HPDE6-E6E7 (cell line): ENCODE measurements at regions not wholly inside any gene's neighbourhood (a gene's known extent, or its start where the extent isn't known, plus 50 kb on each side); places are given as distances from the start of the nearest gene placed in this dataset.

Source experiments
- DNase-seq: peaks from one replicate; pipeline ENCODE4 v3.0.0; 2011; ENCODE audit warnings: missing footprints; ENCODE audit errors: extremely low spot score

DNA sequence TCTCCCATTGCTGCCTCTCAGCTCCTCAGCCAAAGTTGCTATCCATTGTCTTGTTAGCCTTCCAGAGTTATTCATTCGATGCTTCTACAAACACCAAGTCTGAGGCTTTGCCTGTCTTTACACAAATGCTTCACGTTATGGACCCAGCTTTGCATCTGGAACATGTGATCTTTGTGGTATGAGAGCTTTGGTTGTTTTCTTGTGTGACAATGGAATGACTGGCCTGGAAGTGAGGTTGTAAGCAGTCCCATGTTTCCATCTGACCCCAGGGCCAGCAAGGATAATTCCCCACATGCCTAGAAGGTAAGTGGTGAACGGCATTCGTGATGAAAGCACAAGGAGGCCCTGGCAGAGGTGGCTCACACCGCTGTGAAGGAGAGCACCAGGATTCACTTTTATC, 866.7 kb upstream of the TMEM132C start:
- DNase-seq, result no peak

DNA sequence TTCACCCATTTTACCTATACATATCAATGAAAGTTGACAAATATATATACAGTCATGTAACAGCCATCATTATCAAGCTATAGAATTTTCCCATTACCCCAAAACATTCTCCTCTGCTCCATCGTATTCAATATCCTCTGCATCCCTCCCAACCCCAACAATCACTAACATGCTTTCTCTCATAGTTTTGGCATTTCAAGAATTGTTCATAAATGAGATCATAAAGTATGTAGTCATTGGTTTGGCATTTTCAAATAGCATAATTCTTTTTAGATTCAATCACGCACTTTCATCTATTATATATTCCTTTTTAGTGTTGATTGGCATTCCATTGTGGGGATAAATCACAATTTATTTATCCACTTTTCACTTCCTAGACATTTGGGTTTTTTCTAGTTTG, 866.0 kb upstream of the TMEM132C start:
- no peak for DNase-seq

GRCh38 chr12:127401536-127401935, 865.4 kb upstream of the TMEM132C start:
- no peak for DNase-seq

DNA sequence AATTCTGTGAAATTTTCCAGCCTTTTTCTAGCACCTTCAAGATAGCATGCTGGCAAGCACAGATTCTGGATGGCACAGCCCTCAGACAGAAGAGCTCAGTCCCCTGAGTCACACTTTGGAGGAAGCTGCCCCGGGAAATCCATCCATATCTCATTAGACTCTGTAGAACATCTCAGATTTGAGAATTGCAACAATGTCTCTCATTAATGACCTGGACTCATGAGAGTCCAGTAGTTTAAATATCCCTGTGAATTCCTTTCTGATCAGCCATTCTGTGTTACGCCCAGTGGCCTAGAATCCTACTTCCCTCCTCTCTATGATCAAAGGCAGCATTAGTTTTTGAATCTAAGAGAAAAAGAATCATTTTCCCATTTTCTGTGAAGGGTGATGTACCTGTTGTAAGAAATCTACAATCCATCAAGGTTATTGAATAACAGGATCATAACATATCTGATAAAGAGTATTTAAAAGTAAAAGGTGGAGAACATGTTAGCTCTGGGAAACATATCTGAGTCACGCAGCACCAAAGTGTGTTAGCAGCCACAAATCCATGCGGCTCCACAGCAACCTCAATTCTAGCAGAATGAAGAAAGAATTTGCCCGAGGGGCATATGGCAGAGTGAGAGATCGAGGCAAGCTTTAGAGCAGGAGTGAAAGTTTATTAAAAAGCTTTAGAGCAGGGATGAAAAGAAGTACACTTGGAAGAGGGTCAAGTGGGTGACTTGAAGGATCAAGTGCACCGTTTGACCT, 855.6 kb upstream of the TMEM132C start:
- no peak for DNase-seq

DNA sequence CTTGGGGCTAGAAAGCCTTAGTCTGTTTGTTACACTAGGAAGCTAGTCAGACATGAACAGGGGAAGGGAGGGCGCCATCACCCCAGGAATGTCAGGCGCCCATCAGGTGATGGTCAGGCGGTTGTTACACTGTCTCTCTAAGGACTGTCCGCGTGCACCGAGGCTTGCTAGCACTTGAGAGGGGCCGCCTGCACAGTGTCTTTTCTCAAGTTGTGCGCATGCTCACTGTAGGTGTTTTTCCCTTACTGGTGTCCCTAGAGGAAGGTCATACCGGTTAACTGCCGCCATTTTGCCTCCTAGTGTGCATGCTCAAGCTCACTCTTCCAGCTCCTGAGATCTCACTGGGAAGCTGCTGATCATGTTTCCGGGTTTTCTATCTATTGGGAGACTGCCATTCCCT, 855.0 kb upstream of the TMEM132C start:
- DNase-seq, result no peak

DNA sequence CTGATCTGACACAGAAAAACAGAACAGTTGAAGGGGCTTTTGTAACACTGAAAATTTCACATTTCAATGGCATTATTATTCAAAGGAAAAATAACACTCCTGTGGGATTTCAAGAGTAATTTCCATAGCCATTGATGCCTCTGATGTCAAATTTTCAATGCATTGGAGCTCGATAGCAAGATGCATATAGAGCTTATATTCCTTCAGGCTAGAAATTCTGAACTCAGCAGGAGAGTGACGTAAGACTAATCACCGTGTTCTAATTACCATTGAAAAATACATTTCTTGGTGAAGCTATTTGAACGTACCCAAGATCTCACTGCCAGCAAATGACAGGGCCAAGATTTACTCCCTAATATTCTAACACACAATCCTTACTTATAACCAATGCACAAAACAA, 854.1 kb upstream of the TMEM132C start:
- DNase-seq, result no peak

GRCh38 chr12:127414186-127414585, 852.8 kb upstream of the TMEM132C start:
- no peak for DNase-seq

- no peak for DNase-seq
These were observed 852.3 kb upstream of the TMEM132C start for GRCh38 chr12:127414636-127415035.

GRCh38 chr12:127416796-127417195, 850.2 kb upstream of the TMEM132C start:
- DNase-seq, result peak; percentile 10

DNA sequence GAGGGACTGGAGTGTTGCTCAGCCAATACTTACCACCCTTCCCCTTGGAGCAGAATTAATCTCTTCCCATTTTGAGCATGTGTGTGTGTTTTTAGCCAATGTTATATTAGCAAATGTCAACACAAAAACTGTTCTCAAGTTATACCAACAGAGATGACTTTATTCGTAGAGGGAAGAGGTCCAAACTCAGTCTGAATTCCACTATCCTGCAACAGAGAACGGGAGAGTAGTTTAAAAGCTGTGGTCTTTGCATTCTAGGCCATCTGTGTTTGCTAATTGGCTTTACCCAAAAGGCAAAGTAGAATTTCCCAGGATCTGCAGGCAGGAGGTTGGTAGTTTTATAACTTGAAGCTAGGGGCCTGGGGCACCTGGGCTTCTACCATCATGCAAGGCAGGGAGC, 847.9 kb upstream of the TMEM132C start:
- DNase-seq, result no peak

DNA sequence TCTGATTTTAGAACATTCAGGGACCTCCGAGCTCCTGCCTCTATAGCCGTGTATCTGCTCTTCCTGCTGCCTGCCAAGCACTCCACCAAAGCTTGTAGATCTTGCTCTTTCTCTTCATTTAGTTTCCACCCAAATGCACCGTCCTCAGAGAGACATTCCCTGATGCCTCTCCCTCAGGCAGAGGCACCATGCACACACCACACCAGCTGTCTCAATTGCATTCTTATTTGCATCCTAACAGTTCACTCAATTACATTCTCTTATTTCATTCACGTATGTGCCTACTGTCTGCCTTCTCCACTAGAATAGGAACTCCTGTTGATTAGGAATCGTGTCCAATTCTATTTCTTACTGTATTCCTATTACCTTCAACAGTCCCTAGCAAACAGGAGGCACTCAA, 845.4 kb upstream of the TMEM132C start:
- no peak for DNase-seq

DNA sequence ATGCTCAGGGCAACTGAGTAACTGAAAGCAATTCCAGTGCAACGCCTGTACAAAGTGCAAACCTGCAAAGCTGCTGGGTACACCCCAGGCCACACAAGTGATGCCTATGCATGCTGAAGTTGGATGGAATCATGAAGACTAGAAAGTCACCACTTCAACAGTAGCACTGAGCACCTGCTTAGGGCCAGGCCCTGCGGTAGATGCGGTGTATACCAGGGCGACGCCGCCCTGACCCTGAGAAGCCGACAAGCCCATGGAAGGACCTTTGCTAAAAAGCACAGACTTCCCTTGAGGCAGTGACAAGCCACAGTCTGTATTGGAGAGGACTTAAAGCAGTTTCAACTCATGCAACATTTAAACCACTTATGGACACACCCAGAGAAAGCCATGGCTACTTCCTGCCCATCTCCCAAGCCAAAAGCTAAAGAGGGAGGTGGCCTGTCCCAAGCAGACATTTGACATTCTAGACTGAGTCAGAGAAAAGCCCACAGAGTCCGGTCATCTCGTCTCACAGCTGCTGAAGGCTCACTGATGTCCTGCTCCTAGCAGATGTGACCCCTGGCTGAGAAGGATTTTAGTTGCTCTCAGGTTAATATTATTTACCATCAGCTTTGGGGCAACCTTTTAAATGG, 843.9 kb upstream of the TMEM132C start:
- no peak for DNase-seq

- DNase-seq, result no peak
These were observed 841.5 kb upstream of the TMEM132C start for GRCh38 chr12:127425474-127425873.

DNA sequence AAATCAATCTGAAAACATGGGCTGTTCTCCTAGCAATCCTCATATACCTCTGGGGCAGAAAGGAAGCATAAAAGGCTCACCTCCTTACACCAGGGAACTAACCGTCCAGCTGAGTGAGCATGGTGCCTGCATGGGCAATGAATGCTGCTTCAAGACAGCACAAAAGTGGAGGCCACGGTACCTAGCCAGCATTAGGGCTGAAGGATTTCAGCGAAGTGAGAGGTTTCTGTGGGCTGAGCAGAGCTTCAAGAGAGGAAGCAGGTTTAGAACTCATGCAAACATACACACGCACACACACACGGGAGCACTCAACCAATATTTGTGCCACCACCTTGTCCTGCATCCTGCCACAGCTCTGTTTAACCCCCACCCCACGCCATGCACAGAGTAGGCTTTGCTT, 838.5 kb upstream of the TMEM132C start:
- DNase-seq, result no peak

DNA sequence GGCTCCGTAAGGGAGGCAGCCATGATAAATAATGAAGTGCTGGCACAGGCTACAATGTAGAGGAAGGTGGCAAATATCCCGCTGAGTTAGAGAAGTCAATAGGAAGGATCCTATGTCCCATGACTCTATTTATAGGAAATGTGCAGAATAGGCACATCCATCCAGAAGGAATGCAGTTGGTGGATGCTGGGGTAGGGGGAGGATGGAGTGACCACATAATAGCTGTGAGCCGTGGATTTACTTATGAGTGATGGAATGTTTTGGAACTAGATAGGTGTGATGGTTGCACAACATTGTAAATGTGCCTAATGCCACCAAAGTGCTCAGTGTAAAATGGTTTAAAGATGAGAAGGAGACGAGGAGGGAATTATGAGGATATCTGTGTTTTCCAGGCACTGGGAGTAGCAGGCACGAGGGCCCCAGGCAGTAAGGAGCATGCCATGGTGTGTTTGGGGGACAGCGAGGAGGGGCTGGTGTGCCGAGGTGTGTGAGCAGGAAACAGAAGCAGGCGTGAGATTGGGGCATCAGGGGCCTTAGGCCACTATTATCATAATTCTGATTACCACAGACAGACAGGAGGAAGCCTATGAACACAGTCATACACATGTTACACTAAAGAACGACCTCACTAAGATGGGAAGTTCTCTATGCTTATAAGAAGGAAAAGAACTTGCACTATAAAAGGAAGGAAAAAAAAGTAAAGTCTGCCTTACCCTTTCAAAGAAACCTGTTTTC, 837.3 kb upstream of the TMEM132C start:
- no peak for DNase-seq

DNA sequence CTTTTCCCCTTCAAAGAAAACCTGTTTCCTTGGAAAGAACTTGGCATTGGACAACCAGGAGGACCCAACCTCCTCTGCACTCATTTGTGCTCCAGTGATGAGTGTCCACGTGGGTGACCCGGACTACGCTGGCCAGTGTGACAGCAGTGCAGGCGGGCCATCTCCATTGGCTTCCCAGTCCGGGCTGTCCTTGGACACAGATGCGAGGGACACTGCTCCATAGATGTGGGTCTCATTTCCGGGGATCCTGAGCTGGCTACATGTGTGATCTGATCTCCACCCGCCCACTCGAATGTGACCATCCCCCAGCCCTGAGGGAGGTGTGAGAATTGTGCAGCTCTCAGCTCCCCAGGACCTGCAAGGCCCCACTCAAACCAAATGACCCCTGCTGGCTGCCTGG, 836.6 kb upstream of the TMEM132C start:
- DNase-seq, result no peak

DNA sequence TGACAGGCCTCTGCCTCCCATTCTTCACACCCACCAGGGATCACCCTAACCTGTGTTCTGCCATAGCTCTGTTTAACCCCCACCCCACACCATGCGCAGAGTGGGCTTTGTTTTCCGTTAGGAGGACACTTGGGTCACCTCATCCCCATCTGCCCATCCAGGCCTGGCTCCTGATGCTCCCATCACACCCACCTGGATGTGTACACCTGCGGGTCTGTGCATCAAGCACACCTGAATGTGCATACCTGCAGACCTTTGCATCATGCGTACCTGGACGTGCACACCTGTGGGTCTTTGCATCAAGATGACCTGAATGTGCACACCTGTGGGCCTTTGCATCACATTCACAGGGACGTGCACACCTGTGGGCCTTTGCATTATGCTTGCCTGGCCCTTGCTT, 835.8 kb upstream of the TMEM132C start:
- DNase-seq, result no peak

DNA sequence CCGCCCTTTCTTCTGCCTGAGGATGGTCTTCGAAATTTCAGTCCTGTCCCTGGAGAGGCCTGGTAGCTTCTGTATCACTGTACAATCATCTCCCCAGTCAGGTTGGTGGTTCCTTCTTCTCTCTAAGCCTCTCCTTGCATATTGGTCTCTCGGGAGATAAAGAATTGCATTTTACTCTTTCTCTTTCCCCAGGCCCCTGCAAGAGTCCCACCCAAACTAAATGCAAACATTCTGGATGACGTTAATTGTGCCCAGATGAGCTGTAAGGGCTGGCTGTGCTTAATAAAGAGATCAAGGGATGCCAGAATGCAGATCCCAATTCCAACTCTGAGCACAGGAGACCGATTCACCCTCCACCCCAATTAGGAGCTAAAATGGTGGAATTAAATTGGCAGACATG, 835.4 kb upstream of the TMEM132C start:
- no peak for DNase-seq

DNA sequence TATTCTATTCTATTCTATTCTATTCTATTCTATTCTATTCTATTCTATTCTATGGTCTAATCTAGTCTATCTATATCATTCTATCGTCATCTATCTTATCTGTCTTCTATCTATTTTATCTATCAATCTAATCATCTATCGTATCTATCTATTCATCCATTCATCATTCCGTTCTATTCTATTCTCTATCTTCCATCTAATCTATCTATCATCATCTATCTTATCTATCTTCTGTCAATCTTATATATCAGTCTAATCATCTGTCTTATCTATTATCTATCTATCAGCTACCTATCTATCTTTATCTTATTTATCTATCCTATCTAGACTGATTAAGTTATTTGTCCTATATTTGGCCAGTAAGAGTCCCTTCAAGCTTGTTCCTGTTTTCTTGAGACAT, 831.5 kb upstream of the TMEM132C start:
- no peak for DNase-seq

GRCh38 chr12:127438512-127439244, 828.3 kb upstream of the TMEM132C start:
- DNase-seq, result no peak

DNA sequence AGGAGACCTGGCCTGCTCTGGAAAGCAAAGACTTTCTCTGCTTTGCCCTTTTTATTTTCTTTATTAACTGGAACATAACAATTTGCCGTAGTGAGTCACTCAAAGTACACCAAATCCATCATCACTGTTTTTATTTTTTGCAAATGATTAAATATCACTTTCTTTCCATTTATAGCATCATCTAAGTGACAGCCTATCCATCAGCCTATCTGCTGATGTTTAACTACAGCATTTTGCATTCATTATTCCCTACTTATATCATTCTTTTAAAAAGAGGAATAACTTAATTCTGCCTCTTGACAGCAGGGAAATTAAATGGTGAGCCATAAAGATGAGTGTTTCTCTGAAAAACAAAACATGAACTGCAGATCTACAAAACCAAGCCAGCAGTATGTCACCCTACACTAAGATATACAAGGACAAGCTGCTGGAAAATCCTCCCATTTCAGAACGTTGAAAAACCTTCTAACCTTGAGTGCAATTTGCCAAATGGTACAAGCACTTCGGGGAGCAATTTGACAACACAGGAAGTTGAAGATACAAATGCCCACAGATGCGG, 821.3 kb upstream of the TMEM132C start:
- DNase-seq, result no peak

- DNase-seq, result no peak
These were observed 818.1 kb upstream of the TMEM132C start for GRCh38 chr12:127448906-127449305.
